GM12864 (cell line): ENCODE measurements at regions not wholly inside any gene's neighbourhood (a gene's known extent, or its start where the extent isn't known, plus 50 kb on each side); places are given as distances from the start of the nearest gene placed in this dataset.

ENCODE experiments used
- DNase-seq: peaks from one replicate; pipeline ENCODE4 v3.0.0-alpha.2; 2011; ENCODE audit warnings: low read depth
- H3K4me3 ChIP-seq: 2 replicates; pipeline ENCODE4 v1.5.1; 2011; ENCODE audit warnings: mild to moderate bottlenecking, low read depth, low read length, control low read depth
- CTCF ChIP-seq: IDR thresholded peaks from 2 replicates; pipeline ENCODE4 v1.5.1; 2011; ENCODE audit warnings: low read depth, mild to moderate bottlenecking, moderate library complexity, low read length, control low read depth, inconsistent platforms; ENCODE audit errors: missing control alignments

GRCh38 chr4:98784947-98785706 lies 126.7 kb upstream of the TSPAN5 start:
- no peak for TF ChIP-seq CTCF
- DNase-seq: no peak

GRCh38 chr4:98781641-98782357 lies 123.4 kb upstream of the TSPAN5 start:
- H3K4me3 ChIP-seq: no peak overlapping the region
- DNase-seq: no peak
- TF ChIP-seq CTCF: no peak

More at GRCh38 chr4:98784947-98785706, 126.7 kb upstream of the TSPAN5 start:
- H3K4me3 ChIP-seq: no peak overlapping the region

- no peak overlapping the region for H3K4me3 ChIP-seq
- TF ChIP-seq CTCF: no peak
- no peak for DNase-seq
Observed at GRCh38 chr4:98780926-98781325, 122.5 kb upstream of the TSPAN5 start.

GRCh38 chr4:98779088-98779487 lies 120.7 kb upstream of the TSPAN5 start:
- no peak overlapping the region for H3K4me3 ChIP-seq
- no peak for TF ChIP-seq CTCF
- DNase-seq: no peak

GRCh38 chr4:98778206-98778605 lies 119.8 kb upstream of the TSPAN5 start:
- no peak for DNase-seq
- H3K4me3 ChIP-seq: no peak overlapping the region
- no peak for TF ChIP-seq CTCF

GRCh38 chr4:98775672-98776071 lies 117.3 kb upstream of the TSPAN5 start:
- no peak overlapping the region for H3K4me3 ChIP-seq
- DNase-seq: no peak
- no peak for TF ChIP-seq CTCF
